GM20000 (cell line): ENCODE measurements at regions not wholly inside any gene's neighbourhood (a gene's known extent, or its start where the extent isn't known, plus 50 kb on each side); places are given as distances from the start of the nearest gene placed in this dataset.

Experiments used
- DNase-seq: peaks from one replicate; pipeline ENCODE4 v3.0.0; 2012; ENCODE audit warnings: low spot score
- CTCF ChIP-seq: IDR thresholded peaks from 2 replicates; pipeline ENCODE4 v1.5.1; 2012; ENCODE audit warnings: mild to moderate bottlenecking, control low read depth; ENCODE audit errors: extremely low read depth, missing control alignments

GRCh38 chr4:144223149-144223548 lies 82.6 kb upstream of the GYPA start:
- TF ChIP-seq CTCF, result no peak
- DNase-seq, result no peak

GRCh38 chr4:144223661-144224060 lies 83.1 kb upstream of the GYPA start:
- no peak for TF ChIP-seq CTCF
- DNase-seq, result no peak

GRCh38 chr4:144259285-144259684 lies 118.8 kb upstream of the GYPA start:
- no peak for TF ChIP-seq CTCF
- DNase-seq, result no peak

- DNase-seq, result no peak
- TF ChIP-seq CTCF, result no peak
Observed at GRCh38 chr4:144267084-144267483, 126.6 kb upstream of the GYPA start.

GRCh38 chr4:144280688-144281087 lies 140.2 kb upstream of the GYPA start:
- no peak for TF ChIP-seq CTCF
- DNase-seq, result no peak

GRCh38 chr4:144283526-144283925 lies 143.0 kb upstream of the GYPA start:
- no peak for DNase-seq
- no peak for TF ChIP-seq CTCF

- TF ChIP-seq CTCF, result no peak
- DNase-seq, result no peak
Observed at GRCh38 chr4:144284026-144284425, 143.5 kb upstream of the GYPA start.
